HEK293 (cell line): ENCODE measurements at regions not wholly inside any gene's neighbourhood (a gene's known extent, or its start where the extent isn't known, plus 50 kb on each side); places are given as distances from the start of the nearest gene placed in this dataset.

Experiments used
- CTCF ChIA-PET: fragments of 350-600 bp; formaldehyde crosslinking; extraction: SDS; loops from one replicate; lab custom pipeline; 2021; ENCODE audit warnings: antibody characterized with exemption; lab: Yijun Ruan, JAX
- POLR2A ChIA-PET: fragments of 300-600 bp; formaldehyde crosslinking; extraction: SDS; loops from one replicate; lab custom pipeline; 2020; ENCODE audit warnings: antibody characterized with exemption, inconsistent platforms; lab: Yijun Ruan, JAX
- H3K27ac ChIP-seq: fragments of 200-500 bp; sonication (Bioruptor generic); 2 replicates; pipeline ENCODE4 v1.5.1; 2014; ENCODE audit warnings: low read depth, low read length, control low read depth, inconsistent platforms; ENCODE audit errors: extremely low read depth
- H3K36me3 ChIP-seq, 2 experiments: fragments of 200-500 bp in 1 of 2; sonication (Bioruptor generic) in 1 of 2; 1 replicate in 1 of 2; 2 replicates in 1 of 2; pipeline ENCODE4 v1.5.1; 2014 to 2017; ENCODE audit warnings: inconsistent platforms in 2 of 2, low read length in 2 of 2; ENCODE audit not compliant: control insufficient read depth in 2 of 2, insufficient read depth in 1 of 2
- H3K4me1 ChIP-seq: fragments of 200-500 bp; sonication (Bioruptor generic); 2 replicates; pipeline ENCODE4 v1.5.1; 2014; ENCODE audit warnings: mild to moderate bottlenecking, low read length, inconsistent platforms; ENCODE audit not compliant: control insufficient read depth, insufficient read depth
- H3K4me3 ChIP-seq: 2 replicates; pipeline ENCODE4 v1.5.1; 2011; ENCODE audit warnings: low read depth, mild to moderate bottlenecking, control low read depth, low read length, moderate library complexity
- H3K9me3 ChIP-seq: fragments of 200-500 bp; sonication (Bioruptor generic); 2 replicates; pipeline ENCODE4 v1.5.1; 2014; ENCODE audit warnings: low read depth, low read length, inconsistent platforms; ENCODE audit not compliant: control insufficient read depth, insufficient read depth
- GLI4 ChIP-seq: fragments of 450-650 bp; formaldehyde crosslinking; IDR thresholded peaks from 2 replicates; pipeline ENCODE4 v1.5.1; 2016; ENCODE audit warnings: missing biosample characterization, missing genetic modification characterization
- HOXC10 ChIP-seq: sonication (generic); formaldehyde crosslinking; IDR thresholded peaks from 2 replicates; pipeline ENCODE4 v1.8.1; 2023; ENCODE audit warnings: mild to moderate bottlenecking, missing genetic modification reagents
- KLF16 ChIP-seq: fragments of 450-650 bp; formaldehyde crosslinking; IDR thresholded peaks from 2 replicates; pipeline ENCODE4 v1.5.1; 2017; ENCODE audit warnings: missing biosample characterization, missing genetic modification characterization
- WT1 ChIP-seq: fragments of 450-650 bp; formaldehyde crosslinking; IDR thresholded peaks from 2 replicates; pipeline ENCODE4 v1.5.1; 2016; ENCODE audit warnings: missing biosample characterization, missing genetic modification characterization
- YY2 ChIP-seq: fragments of 450-650 bp; formaldehyde crosslinking; IDR thresholded peaks from 2 replicates; pipeline ENCODE4 v1.5.1; 2016; ENCODE audit warnings: missing biosample characterization, missing genetic modification characterization
- ZBTB8A ChIP-seq: fragments of 450-650 bp; formaldehyde crosslinking; IDR thresholded peaks from 2 replicates; pipeline ENCODE4 v1.5.1; 2016; ENCODE audit warnings: missing biosample characterization, missing genetic modification characterization
- ZFP69B ChIP-seq: fragments of 450-650 bp; formaldehyde crosslinking; IDR thresholded peaks from 2 replicates; pipeline ENCODE4 v1.5.1; 2016; ENCODE audit warnings: missing biosample characterization, missing genetic modification characterization
- ZNF114 ChIP-seq: fragments of 450-650 bp; formaldehyde crosslinking; IDR thresholded peaks from 2 replicates; pipeline ENCODE4 v1.5.0; 2017; ENCODE audit warnings: missing biosample characterization, missing genetic modification characterization
- ZNF132 ChIP-seq: fragments of 450-650 bp; formaldehyde crosslinking; IDR thresholded peaks from 2 replicates; pipeline ENCODE4 v1.5.1; 2017; ENCODE audit warnings: missing biosample characterization, missing genetic modification characterization, borderline replicate concordance
- ZNF133 ChIP-seq: fragments of 450-650 bp; formaldehyde crosslinking; IDR thresholded peaks from 2 replicates; pipeline ENCODE4 v1.5.1; 2016; ENCODE audit warnings: missing biosample characterization, missing genetic modification characterization
- ZNF155 ChIP-seq: fragments of 450-650 bp; formaldehyde crosslinking; IDR thresholded peaks from 2 replicates; pipeline ENCODE4 v1.5.1; 2016; ENCODE audit warnings: missing biosample characterization, missing genetic modification characterization
- ZNF2 ChIP-seq: fragments of 450-650 bp; formaldehyde crosslinking; IDR thresholded peaks from 2 replicates; pipeline ENCODE4 v1.5.1; 2016; ENCODE audit warnings: missing biosample characterization, missing genetic modification characterization
- ZNF311 ChIP-seq: fragments of 450-650 bp; formaldehyde crosslinking; IDR thresholded peaks from 2 replicates; pipeline ENCODE4 v1.5.1; 2017; ENCODE audit warnings: missing biosample characterization, missing genetic modification characterization, borderline replicate concordance
- ZNF354C ChIP-seq: fragments of 450-650 bp; formaldehyde crosslinking; IDR thresholded peaks from 2 replicates; pipeline ENCODE4 v1.5.1; 2016; ENCODE audit warnings: missing biosample characterization, missing genetic modification characterization, low read depth, borderline replicate concordance
- ZNF501 ChIP-seq: fragments of 450-650 bp; formaldehyde crosslinking; IDR thresholded peaks from 2 replicates; pipeline ENCODE4 v1.5.1; 2016; ENCODE audit warnings: missing biosample characterization, missing genetic modification characterization
- ZNF571 ChIP-seq: fragments of 450-650 bp; formaldehyde crosslinking; IDR thresholded peaks from 2 replicates; pipeline ENCODE4 v1.5.0; 2017; ENCODE audit warnings: missing biosample characterization, missing genetic modification characterization
- ZNF610 ChIP-seq: fragments of 450-650 bp; formaldehyde crosslinking; IDR thresholded peaks from 2 replicates; pipeline ENCODE4 v1.5.1; 2016; ENCODE audit warnings: missing biosample characterization, missing genetic modification characterization, borderline replicate concordance
- ZNF658 ChIP-seq: fragments of 450-650 bp; formaldehyde crosslinking; IDR thresholded peaks from 2 replicates; pipeline ENCODE4; 2016; ENCODE audit warnings: missing biosample characterization, missing genetic modification characterization
- ZNF664 ChIP-seq: fragments of 450-650 bp; formaldehyde crosslinking; IDR thresholded peaks from 2 replicates; pipeline ENCODE4 v1.5.1; 2016; ENCODE audit warnings: missing biosample characterization, missing genetic modification characterization
- ZNF747 ChIP-seq: fragments of 450-650 bp; formaldehyde crosslinking; IDR thresholded peaks from 2 replicates; pipeline ENCODE4 v1.5.1; 2016; ENCODE audit warnings: missing biosample characterization, missing genetic modification characterization
- ZSCAN16 ChIP-seq: fragments of 450-650 bp; formaldehyde crosslinking; IDR thresholded peaks from 2 replicates; pipeline ENCODE4 v1.5.1; 2016; ENCODE audit warnings: missing biosample characterization, missing genetic modification characterization
- TF ChIP-seq, protein P1 (sequence below): sonication (generic); formaldehyde crosslinking; IDR thresholded peaks from 2 replicates; pipeline ENCODE4 v1.8.1; 2022; ENCODE audit warnings: mild to moderate bottlenecking, moderate library complexity, missing genetic modification reagents
- TF ChIP-seq, protein P2 (sequence below): fragments of 450-650 bp; formaldehyde crosslinking; IDR thresholded peaks from 2 replicates; pipeline ENCODE4 v1.5.1; 2016; ENCODE audit warnings: missing biosample characterization, missing genetic modification characterization, low read depth
- TF ChIP-seq, protein P3 (sequence below): fragments of 450-650 bp; formaldehyde crosslinking; IDR thresholded peaks from 2 replicates; pipeline ENCODE4 v1.5.1; 2017; ENCODE audit warnings: missing biosample characterization, missing genetic modification characterization

DNA sequence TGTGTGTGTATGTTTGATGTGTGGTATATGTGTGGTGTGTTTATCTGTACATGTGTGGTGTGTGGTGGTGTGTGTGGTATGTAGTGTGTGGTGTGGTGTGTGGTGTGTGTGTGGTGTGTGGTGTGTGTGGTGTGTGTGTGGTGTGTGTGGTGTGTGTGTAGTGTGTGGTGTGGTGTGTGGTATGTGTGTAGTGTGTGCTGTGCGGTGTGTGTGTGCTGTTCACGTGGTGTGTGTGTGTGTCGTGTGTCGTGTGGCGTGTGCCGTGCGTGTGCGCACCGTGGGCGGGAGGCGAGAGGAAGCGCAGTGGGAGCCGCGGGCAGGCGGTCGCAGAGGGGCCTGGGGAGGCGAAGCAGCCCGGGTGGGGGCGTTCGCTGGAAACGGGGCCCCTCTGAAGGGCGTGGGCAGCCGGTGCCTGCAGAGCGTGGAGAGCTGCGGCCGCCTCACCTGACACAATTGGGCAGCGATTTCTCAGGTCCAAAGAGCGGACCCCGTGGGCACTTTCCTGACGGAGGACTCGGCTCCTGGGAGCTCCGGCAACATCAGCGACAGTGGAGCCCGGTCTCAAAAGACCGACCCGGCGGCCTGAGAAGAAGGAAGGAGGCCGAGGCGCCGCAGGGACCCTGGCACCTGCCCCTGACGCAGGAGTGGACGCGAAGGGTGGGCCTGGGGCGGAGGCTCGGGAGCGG lies 741.1 kb upstream of the SALL3 start (continued):
- no peak for TF ChIP-seq ZNF311

- POLR2A ChIA-PET: no interaction called here
- no peaks in the 10 kb centered on the region for H3K4me1 ChIP-seq
- no peak overlapping the region for H3K4me3 ChIP-seq
- CTCF ChIA-PET: no interaction called here
- H3K36me3 ChIP-seq: no peaks in the 10 kb centered on the region
- no peak overlapping the region for H3K27ac ChIP-seq
- H3K9me3 ChIP-seq: no peaks in the 10 kb centered on the region
- TF ChIP-seq ZNF501 (tag by site-specific recombination): no peak
- TF ChIP-seq KLF16: no peak
Measured at GRCh38 chr18:78239090-78239457, 740.5 kb upstream of the SALL3 start.

- Histone ChIP-seq H3K27ac (no peak overlapping the region), H3K36me3 (no peaks in the 10 kb centered on the region), H3K4me1 (no peaks in the 10 kb centered on the region), H3K9me3 (no peaks in the 10 kb centered on the region), H3K4me3 (no peak overlapping the region)
- TF ChIP-seq ZFP69B (tag by site-specific recombination) (no peak), ZNF354C (tag by site-specific recombination) (no peak), ZNF664 (no peak), ZNF155 (no peak), YY2 (tag by site-specific recombination) (no peak), WT1 (no peak), ZNF747 (no peak)
- TF ChIP-seq, protein P1, sequence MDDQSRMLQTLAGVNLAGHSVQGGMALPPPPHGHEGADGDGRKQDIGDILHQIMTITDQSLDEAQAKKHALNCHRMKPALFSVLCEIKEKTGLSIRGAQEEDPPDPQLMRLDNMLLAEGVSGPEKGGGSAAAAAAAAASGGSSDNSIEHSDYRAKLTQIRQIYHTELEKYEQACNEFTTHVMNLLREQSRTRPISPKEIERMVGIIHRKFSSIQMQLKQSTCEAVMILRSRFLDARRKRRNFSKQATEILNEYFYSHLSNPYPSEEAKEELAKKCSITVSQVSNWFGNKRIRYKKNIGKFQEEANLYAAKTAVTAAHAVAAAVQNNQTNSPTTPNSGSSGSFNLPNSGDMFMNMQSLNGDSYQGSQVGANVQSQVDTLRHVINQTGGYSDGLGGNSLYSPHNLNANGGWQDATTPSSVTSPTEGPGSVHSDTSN (CRISPR knock-in tag): no peak
- TF ChIP-seq, protein P2, sequence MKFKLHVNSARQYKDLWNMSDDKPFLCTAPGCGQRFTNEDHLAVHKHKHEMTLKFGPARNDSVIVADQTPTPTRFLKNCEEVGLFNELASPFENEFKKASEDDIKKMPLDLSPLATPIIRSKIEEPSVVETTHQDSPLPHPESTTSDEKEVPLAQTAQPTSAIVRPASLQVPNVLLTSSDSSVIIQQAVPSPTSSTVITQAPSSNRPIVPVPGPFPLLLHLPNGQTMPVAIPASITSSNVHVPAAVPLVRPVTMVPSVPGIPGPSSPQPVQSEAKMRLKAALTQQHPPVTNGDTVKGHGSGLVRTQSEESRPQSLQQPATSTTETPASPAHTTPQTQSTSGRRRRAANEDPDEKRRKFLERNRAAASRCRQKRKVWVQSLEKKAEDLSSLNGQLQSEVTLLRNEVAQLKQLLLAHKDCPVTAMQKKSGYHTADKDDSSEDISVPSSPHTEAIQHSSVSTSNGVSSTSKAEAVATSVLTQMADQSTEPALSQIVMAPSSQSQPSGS (tag by site-specific recombination): no peak
- POLR2A ChIA-PET: no interaction called here
- CTCF ChIA-PET: no interaction called here
Measured at GRCh38 chr18:78240101-78240500, 739.5 kb upstream of the SALL3 start.

DNA sequence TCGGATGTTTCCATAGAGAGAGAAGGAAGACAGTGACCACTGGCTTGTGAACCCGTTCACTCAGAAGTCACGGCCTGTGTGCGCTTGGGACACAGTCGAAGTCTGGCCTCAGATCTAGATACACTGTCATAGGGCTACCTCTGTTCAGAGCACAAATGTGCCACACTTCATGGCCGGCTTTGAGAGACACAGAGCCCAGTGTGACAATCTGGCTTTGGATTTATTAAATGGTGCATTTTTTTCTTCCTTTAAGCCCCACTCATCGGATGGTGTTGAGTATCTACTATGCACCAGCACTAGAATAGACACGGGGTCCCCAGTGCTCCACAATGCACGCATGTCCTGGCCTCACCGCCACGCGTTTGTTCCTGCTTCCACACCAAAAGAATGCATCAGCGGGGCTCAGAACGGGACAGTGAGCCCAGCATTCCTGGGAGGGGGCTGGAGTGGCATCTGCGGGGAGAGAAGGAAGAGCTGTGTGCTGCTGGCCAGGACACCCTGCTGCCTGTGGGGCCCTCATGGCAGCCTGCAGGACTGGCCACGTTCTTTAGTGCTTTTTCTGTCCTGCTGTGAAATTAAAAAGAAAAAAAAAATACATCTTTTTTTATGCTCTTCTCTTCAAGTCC lies 738.9 kb upstream of the SALL3 start:
- TF ChIP-seq ZNF133 (tag by site-specific recombination): no peak
- TF ChIP-seq ZNF571 (tag by site-specific recombination): no peak
- no peak for TF ChIP-seq ZBTB8A
- TF ChIP-seq, protein P2 (tag by site-specific recombination): no peak
- TF ChIP-seq HOXC10 (CRISPR knock-in tag): no peak
- no peak for TF ChIP-seq ZNF658 (tag by site-specific recombination)
- TF ChIP-seq ZNF132: no peak
- no peak for TF ChIP-seq ZNF2
- no peak for TF ChIP-seq GLI4 (tag by site-specific recombination)
- no peak for TF ChIP-seq ZSCAN16
- no peak for TF ChIP-seq ZNF114 (tag by site-specific recombination)
- TF ChIP-seq, protein P3, sequence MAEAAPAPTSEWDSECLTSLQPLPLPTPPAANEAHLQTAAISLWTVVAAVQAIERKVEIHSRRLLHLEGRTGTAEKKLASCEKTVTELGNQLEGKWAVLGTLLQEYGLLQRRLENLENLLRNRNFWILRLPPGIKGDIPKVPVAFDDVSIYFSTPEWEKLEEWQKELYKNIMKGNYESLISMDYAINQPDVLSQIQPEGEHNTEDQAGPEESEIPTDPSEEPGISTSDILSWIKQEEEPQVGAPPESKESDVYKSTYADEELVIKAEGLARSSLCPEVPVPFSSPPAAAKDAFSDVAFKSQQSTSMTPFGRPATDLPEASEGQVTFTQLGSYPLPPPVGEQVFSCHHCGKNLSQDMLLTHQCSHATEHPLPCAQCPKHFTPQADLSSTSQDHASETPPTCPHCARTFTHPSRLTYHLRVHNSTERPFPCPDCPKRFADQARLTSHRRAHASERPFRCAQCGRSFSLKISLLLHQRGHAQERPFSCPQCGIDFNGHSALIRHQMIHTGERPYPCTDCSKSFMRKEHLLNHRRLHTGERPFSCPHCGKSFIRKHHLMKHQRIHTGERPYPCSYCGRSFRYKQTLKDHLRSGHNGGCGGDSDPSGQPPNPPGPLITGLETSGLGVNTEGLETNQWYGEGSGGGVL (tag by site-specific recombination): no peak
- TF ChIP-seq ZNF610 (tag by site-specific recombination): no peak
- no peak overlapping the region for H3K27ac ChIP-seq
- H3K9me3 ChIP-seq: no peaks in the 10 kb centered on the region
- H3K4me3 ChIP-seq: no peak overlapping the region
- H3K36me3 ChIP-seq: no peaks in the 10 kb centered on the region
- CTCF ChIA-PET: no interaction called here
- no peaks in the 10 kb centered on the region for H3K4me1 ChIP-seq
- POLR2A ChIA-PET: no interaction called here
